Chondrocyte (in vitro differentiated cells): ENCODE measurements at regions not wholly inside any gene's neighbourhood (a gene's known extent, or its start where the extent isn't known, plus 50 kb on each side); places are given as distances from the start of the nearest gene placed in this dataset.

ENCODE experiments used
- DNase-seq: peaks from one replicate; pipeline ENCODE4 v3.0.0; 2021; ENCODE audit warnings: mixed read lengths, low spot score
- H3K27ac Mint-ChIP-seq: one replicate; pipeline ENCODE4 v1.8.0; 2021; ENCODE audit warnings: mild to moderate bottlenecking, moderate library complexity, mixed read lengths; ENCODE audit not compliant: unreplicated experiment
- H3K27me3 Mint-ChIP-seq: 2 replicates; pipeline ENCODE4 v1.8.0; 2021; ENCODE audit warnings: low read depth, mixed read lengths
- H3K36me3 Mint-ChIP-seq: 2 replicates; pipeline ENCODE4 v1.8.0; 2021; ENCODE audit warnings: low read depth, mixed read lengths
- H3K4me1 Mint-ChIP-seq: 2 replicates; pipeline ENCODE4 v1.8.0; 2021; ENCODE audit warnings: low read depth, mild to moderate bottlenecking, mixed read lengths
- H3K4me3 Mint-ChIP-seq: one replicate; pipeline ENCODE4 v1.8.0; 2021; ENCODE audit warnings: mild to moderate bottlenecking, moderate library complexity, mixed read lengths; ENCODE audit not compliant: unreplicated experiment
- H3K9me3 Mint-ChIP-seq: 2 replicates; pipeline ENCODE4 v1.8.0; 2021; ENCODE audit warnings: low read depth, mixed read lengths
- CTCF ChIP-seq: fragments of 200-600 bp; sonication (generic); IDR thresholded peaks from 2 replicates; pipeline ENCODE4 v1.5.0; 2021; ENCODE audit warnings: antibody characterized with exemption, mild to moderate bottlenecking, moderate library complexity

- Mint-ChIP-seq H3K4me1 (no peaks in the 10 kb centered on the region), H3K27me3 (no peaks in the 10 kb centered on the region), H3K9me3 (peaks cover 22% of the 10 kb centered on the region), H3K4me3 (no peak overlapping the region), H3K36me3 (peaks cover 2% of the 10 kb centered on the region), H3K27ac (no peak overlapping the region)
- DNase-seq = no peak
- TF ChIP-seq CTCF = no peak
Observed at GRCh38 chr13:90538063-90538462, 809.4 kb upstream of the MIR17HG start.

- Mint-ChIP-seq H3K27ac (no peak overlapping the region), H3K27me3 (no peaks in the 10 kb centered on the region), H3K36me3 (peaks cover 2% of the 10 kb centered on the region), H3K4me3 (no peak overlapping the region), H3K9me3 (peaks cover 23% of the 10 kb centered on the region), H3K4me1 (no peaks in the 10 kb centered on the region)
- no peak for DNase-seq
- TF ChIP-seq CTCF = no peak
Observed at GRCh38 chr13:90541346-90541745, 806.1 kb upstream of the MIR17HG start.

- H3K4me3 Mint-ChIP-seq = no peak overlapping the region
- H3K9me3 Mint-ChIP-seq = peaks cover 32% of the 10 kb centered on the region
- no peak for DNase-seq
- H3K27me3 Mint-ChIP-seq = no peaks in the 10 kb centered on the region
- no peaks in the 10 kb centered on the region for H3K4me1 Mint-ChIP-seq
- no peak overlapping the region for H3K27ac Mint-ChIP-seq
- H3K36me3 Mint-ChIP-seq = peaks cover 2% of the 10 kb centered on the region
- no peak for TF ChIP-seq CTCF
Observed at GRCh38 chr13:90542959-90543505, 804.5 kb upstream of the MIR17HG start.

- peaks cover 19% of the 10 kb centered on the region for H3K9me3 Mint-ChIP-seq
- no peaks in the 10 kb centered on the region for H3K36me3 Mint-ChIP-seq
- no peak for TF ChIP-seq CTCF
- H3K27me3 Mint-ChIP-seq = no peaks in the 10 kb centered on the region
- no peak overlapping the region for H3K27ac Mint-ChIP-seq
- H3K4me1 Mint-ChIP-seq = no peaks in the 10 kb centered on the region
- no peak overlapping the region for H3K4me3 Mint-ChIP-seq
- no peak for DNase-seq
Observed at GRCh38 chr13:90545070-90545840, 802.2 kb upstream of the MIR17HG start.

GRCh38 chr13:90547272-90547790, 800.2 kb upstream of the MIR17HG start:
- no peak for TF ChIP-seq CTCF
- Mint-ChIP-seq H3K27me3 (no peaks in the 10 kb centered on the region), H3K27ac (no peak overlapping the region), H3K36me3 (no peaks in the 10 kb centered on the region), H3K4me1 (no peaks in the 10 kb centered on the region), H3K4me3 (no peak overlapping the region), H3K9me3 (peaks cover 16% of the 10 kb centered on the region)
- no peak for DNase-seq
